ENCODE measurements at regions not wholly inside any gene's neighbourhood (a gene's known extent, or its start where the extent isn't known, plus 50 kb on each side); places are given as distances from the start of the nearest gene placed in this dataset.

DNA sequence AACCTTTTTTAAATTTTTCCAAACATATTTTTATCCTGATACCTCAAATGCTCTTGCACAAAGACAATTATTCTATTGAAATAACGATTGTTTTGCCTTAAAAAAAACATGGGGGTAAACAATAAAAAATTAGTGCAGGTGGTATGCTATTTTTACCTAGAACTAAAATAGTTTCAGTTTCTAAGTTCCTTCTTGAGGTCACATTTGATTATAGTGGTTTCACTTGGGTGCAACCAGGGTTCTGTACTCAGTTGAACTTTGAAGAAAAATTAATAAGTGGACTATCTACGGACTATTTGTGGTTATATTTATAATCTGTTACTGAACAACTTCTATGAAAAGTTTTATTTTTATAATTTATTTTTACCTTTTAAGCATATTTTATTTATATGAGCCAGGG lies 387.1 kb upstream of the IZUMO3 start:
- no peak overlapping the region for H3K4me3 ChIP-seq (ENCODE audit: low read depth, low read length)
- TF ChIP-seq, protein P1, sequence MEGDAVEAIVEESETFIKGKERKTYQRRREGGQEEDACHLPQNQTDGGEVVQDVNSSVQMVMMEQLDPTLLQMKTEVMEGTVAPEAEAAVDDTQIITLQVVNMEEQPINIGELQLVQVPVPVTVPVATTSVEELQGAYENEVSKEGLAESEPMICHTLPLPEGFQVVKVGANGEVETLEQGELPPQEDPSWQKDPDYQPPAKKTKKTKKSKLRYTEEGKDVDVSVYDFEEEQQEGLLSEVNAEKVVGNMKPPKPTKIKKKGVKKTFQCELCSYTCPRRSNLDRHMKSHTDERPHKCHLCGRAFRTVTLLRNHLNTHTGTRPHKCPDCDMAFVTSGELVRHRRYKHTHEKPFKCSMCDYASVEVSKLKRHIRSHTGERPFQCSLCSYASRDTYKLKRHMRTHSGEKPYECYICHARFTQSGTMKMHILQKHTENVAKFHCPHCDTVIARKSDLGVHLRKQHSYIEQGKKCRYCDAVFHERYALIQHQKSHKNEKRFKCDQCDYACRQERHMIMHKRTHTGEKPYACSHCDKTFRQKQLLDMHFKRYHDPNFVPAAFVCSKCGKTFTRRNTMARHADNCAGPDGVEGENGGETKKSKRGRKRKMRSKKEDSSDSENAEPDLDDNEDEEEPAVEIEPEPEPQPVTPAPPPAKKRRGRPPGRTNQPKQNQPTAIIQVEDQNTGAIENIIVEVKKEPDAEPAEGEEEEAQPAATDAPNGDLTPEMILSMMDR (IDR thresholded peaks at IDR 0.05; ENCODE audit: insufficient read depth, low read depth, low read length, missing control alignments): no peak
- DNase-seq (ENCODE audit: low read depth): no peak

- TF ChIP-seq, protein P1 (IDR thresholded peaks at IDR 0.05; ENCODE audit: insufficient read depth, low read depth, low read length, missing control alignments): no peak
- H3K4me3 ChIP-seq (ENCODE audit: low read depth, low read length): no peak overlapping the region
- DNase-seq (ENCODE audit: low read depth): no peak
Observed at GRCh38 chr9:24931894-24932293, 386.2 kb upstream of the IZUMO3 start.

DNA sequence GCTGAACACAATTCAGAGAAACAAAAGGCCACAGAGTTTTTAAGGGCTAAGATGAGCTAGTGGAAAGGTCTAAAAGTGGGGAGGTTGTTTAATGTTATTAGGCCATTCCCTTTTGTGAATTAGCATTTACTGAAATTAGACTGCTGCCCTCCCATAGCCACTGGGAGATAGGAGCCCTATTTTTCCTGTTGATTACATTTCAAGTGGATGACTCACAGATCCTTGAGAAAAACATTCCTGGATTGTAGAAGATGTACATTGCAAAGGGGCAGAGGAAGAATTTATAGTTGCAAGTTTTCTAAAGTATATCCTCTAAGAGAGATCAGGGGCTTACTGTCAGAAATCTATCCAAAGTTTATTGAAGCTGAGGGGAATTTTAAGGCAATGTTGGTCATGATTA lies 367.1 kb upstream of the IZUMO3 start:
- DNase-seq (ENCODE audit: low read depth): no peak
- TF ChIP-seq, protein P1 (IDR thresholded peaks at IDR 0.05; ENCODE audit: insufficient read depth, low read depth, low read length, missing control alignments): no peak
- H3K4me3 ChIP-seq (ENCODE audit: low read depth, low read length): no peak overlapping the region

GRCh38 chr9:24901319-24901718 lies 355.6 kb upstream of the IZUMO3 start:
- no peak overlapping the region for H3K4me3 ChIP-seq (ENCODE audit: low read depth, low read length)
- TF ChIP-seq, protein P1 (IDR thresholded peaks at IDR 0.05; ENCODE audit: insufficient read depth, low read depth, low read length, missing control alignments): no peak
- DNase-seq (ENCODE audit: low read depth): no peak

GRCh38 chr9:24900179-24900578 lies 354.5 kb upstream of the IZUMO3 start:
- TF ChIP-seq, protein P1 (IDR thresholded peaks at IDR 0.05; ENCODE audit: insufficient read depth, low read depth, low read length, missing control alignments): no peak
- no peak overlapping the region for H3K4me3 ChIP-seq (ENCODE audit: low read depth, low read length)
- no peak for DNase-seq (ENCODE audit: low read depth)

DNA sequence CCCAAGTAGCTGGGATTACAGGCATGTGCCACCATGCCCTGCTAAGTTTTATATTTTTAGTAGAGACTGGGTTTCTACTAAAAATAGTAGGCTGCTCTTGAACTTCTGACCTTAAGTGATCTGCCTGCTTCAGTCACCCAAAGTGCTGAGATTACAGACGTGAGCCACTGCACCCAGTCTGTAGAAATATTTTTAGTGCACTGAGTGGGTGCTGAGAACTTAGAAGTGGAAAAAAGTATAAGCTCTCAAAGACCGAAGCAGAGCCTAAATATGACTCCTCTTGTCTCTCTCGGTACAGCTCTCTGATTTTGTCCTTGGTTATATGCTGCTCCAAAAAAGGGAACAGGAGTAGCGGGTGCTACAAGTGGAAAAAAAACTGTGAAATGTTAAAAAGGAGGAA lies 353.8 kb upstream of the IZUMO3 start:
- DNase-seq (ENCODE audit: low read depth): no peak
- TF ChIP-seq, protein P1 (IDR thresholded peaks at IDR 0.05; ENCODE audit: insufficient read depth, low read depth, low read length, missing control alignments): no peak
- no peak overlapping the region for H3K4me3 ChIP-seq (ENCODE audit: low read depth, low read length)

DNA sequence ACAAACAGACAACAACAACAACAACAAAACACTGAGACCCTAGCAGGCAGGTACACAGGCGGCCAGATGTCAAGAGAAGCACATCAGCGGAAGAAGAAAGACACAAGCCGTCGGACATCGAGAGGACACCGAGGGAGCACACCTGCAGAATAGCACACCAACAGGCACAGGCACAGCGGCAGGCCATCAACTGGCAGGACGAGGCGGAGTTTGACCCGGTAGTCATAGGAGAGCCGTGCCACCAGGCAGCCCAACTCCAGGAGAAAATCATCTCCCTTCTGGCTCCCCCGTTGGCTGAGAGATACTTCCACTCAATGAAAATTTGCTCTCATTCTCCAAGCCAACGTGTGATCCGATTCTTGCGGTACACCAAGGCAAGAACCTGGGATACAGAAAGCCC lies 352.1 kb upstream of the IZUMO3 start:
- TF ChIP-seq, protein P1 (IDR thresholded peaks at IDR 0.05; ENCODE audit: insufficient read depth, low read depth, low read length, missing control alignments): no peak
- no peak for DNase-seq (ENCODE audit: low read depth)
- H3K4me3 ChIP-seq (ENCODE audit: low read depth, low read length): no peak overlapping the region

Data from GM12865 (cell line).